Suprapubic skin (tissue), 4 donors: ENCODE measurements at regions not wholly inside any gene's neighbourhood (a gene's known extent, or its start where the extent isn't known, plus 50 kb on each side); places are given as distances from the start of the nearest gene placed in this dataset.

ENCODE experiments used
- DNase-seq, 2 donors: peaks; one replicate each; pipeline ENCODE4 v3.0.0-alpha.2; 2019; ENCODE audit warnings: low spot score in 2 of 2
- H3K27ac ChIP-seq: fragments of 200-600 bp; sonication (generic); one replicate; pipeline ENCODE4 v1.5.1; 2019
- H3K27me3 ChIP-seq: fragments of 200-600 bp; sonication (generic); one replicate; pipeline ENCODE4 v1.5.1; 2019
- H3K36me3 ChIP-seq: fragments of 200-600 bp; sonication (generic); one replicate; pipeline ENCODE4 v1.5.1; 2019
- H3K4me1 ChIP-seq: fragments of 200-600 bp; sonication (generic); one replicate; pipeline ENCODE4 v1.5.1; 2019
- H3K4me3 ChIP-seq: fragments of 200-600 bp; sonication (generic); one replicate; pipeline ENCODE4 v1.5.1; 2019; ENCODE audit warnings: mild to moderate bottlenecking
- H3K9me3 ChIP-seq: fragments of 200-600 bp; sonication (generic); one replicate; pipeline ENCODE4 v1.5.1; 2019
- EP300 ChIP-seq: sonication (generic); formaldehyde crosslinking; IDR thresholded peaks from one replicate; pipeline ENCODE4 v1.6.1; 2017; ENCODE audit warnings: antibody characterized with exemption
- POLR2A ChIP-seq, 2 donors: fragments of 450-650 bp; IDR thresholded peaks; one replicate each; pipeline ENCODE4 v1.6.1; 2017; ENCODE audit warnings: antibody characterized with exemption in 2 of 2, mild to moderate bottlenecking in 2 of 2, moderate library complexity in 2 of 2
- POLR2AphosphoS5 ChIP-seq, 3 donors: sonication (generic); formaldehyde crosslinking; IDR thresholded peaks; one replicate each; pipeline ENCODE4 v1.6.1; 2017; ENCODE audit warnings: antibody characterized with exemption in 3 of 3
- WGBS: methylation state at CpG from one replicate; pipeline ENCODE4 v1.1.5; 2018; 5-methylcytosine and 5-hydroxymethylcytosine counted together
- TF ChIP-seq, protein P1 (sequence below), 2 donors: fragments of 200-600 bp in 1 of 2; fragments of 450-650 bp in 1 of 2; sonication (generic) in 1 of 2; IDR thresholded peaks; one replicate each; pipeline ENCODE4 v1.5.1; 2016 to 2019; ENCODE audit warnings: antibody characterized with exemption in 2 of 2, mild to moderate bottlenecking in 1 of 2, moderate library complexity in 1 of 2

DNA sequence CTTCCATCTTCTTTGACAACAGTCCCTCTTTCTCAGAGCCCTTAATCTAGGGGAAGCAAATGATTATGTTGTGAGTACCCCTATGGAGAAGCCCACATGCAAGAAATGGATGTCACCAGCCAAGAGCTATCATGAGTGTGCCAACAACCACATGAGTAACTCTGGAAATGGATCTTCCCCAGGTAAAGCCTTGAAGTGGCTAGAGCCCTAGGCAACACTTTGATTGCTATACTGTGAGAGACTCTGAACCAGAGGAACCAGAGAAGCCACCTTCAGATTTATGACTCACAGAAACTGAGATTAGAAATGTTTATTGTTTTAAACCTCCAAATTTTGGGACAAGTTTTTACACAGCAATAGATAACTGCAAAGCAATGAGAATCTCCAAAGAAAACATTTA is 60.9 kb upstream of the COL1A2 start:
- H3K36me3 ChIP-seq = no peaks in the 10 kb centered on the region
- no peak for DNase-seq
- no peak overlapping the region for H3K27ac ChIP-seq
- H3K27me3 ChIP-seq = no peaks in the 10 kb centered on the region
- TF ChIP-seq EP300 (no peak), POLR2A (IDR thresholded peaks at IDR 0.05) (no peak), POLR2AphosphoS5 (IDR thresholded peaks at IDR 0.05) (no peak)
- TF ChIP-seq, protein P1, sequence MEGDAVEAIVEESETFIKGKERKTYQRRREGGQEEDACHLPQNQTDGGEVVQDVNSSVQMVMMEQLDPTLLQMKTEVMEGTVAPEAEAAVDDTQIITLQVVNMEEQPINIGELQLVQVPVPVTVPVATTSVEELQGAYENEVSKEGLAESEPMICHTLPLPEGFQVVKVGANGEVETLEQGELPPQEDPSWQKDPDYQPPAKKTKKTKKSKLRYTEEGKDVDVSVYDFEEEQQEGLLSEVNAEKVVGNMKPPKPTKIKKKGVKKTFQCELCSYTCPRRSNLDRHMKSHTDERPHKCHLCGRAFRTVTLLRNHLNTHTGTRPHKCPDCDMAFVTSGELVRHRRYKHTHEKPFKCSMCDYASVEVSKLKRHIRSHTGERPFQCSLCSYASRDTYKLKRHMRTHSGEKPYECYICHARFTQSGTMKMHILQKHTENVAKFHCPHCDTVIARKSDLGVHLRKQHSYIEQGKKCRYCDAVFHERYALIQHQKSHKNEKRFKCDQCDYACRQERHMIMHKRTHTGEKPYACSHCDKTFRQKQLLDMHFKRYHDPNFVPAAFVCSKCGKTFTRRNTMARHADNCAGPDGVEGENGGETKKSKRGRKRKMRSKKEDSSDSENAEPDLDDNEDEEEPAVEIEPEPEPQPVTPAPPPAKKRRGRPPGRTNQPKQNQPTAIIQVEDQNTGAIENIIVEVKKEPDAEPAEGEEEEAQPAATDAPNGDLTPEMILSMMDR (IDR thresholded peaks at IDR 0.05) = no peak
- H3K4me1 ChIP-seq = no peaks in the 10 kb centered on the region
- no peak overlapping the region for H3K4me3 ChIP-seq
- no peaks in the 10 kb centered on the region for H3K9me3 ChIP-seq

DNA sequence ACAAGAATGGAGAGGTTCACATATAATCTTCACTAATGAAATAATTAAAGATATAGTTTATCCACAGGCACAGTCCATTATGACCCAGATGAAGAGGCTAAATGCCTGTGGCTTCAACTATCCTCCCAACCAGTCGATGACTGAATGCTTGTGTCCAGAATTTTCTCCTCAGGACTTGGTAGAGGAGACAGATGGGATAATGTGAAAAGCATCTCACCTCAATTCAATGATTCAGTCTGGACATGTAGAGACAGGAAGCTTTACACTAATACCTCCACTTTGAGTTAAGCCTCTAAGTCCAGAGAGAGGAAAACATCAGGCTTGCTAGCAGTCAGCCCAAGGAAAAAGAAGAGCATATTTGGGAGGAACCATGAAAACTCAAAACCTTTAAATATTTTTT is 59.1 kb upstream of the COL1A2 start:
- Histone ChIP-seq H3K9me3 (no peaks in the 10 kb centered on the region), H3K36me3 (no peaks in the 10 kb centered on the region), H3K27me3 (no peaks in the 10 kb centered on the region), H3K27ac (no peak overlapping the region), H3K4me3 (no peak overlapping the region), H3K4me1 (no peaks in the 10 kb centered on the region)
- no peak for DNase-seq
- 55% methylated on average over 1 of the region's 1 CpG for WGBS
- TF ChIP-seq POLR2A (IDR thresholded peaks at IDR 0.05) = no peak
- no peak for TF ChIP-seq EP300
- TF ChIP-seq POLR2AphosphoS5 (IDR thresholded peaks at IDR 0.05) = no peak
- TF ChIP-seq, protein P1 (IDR thresholded peaks at IDR 0.05) = no peak

DNA sequence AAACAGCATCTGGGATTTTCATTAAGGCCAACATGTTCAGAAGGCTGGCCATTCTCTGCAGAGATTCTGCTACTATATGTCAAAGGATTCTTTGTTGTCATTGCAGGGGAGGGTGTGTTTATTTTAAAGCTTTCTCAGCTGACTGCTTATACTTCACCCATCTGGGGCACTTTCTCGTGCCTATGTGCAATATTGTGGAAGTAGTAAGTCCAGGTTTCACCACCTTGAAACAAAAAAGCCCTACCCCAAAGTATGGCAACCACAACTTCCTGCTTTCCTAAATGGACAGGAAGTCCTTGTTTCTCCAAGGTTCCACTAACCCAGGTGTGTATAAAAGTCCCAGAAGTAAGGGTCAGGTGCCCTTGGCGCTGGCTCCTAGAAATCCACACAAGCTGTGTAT is 58.7 kb upstream of the COL1A2 start:
- 78% methylated on average over 2 of the region's 2 CpGs for WGBS
- Histone ChIP-seq H3K4me1 (no peaks in the 10 kb centered on the region), H3K36me3 (no peaks in the 10 kb centered on the region), H3K4me3 (no peak overlapping the region), H3K9me3 (no peaks in the 10 kb centered on the region), H3K27ac (no peak overlapping the region), H3K27me3 (no peaks in the 10 kb centered on the region)
- TF ChIP-seq POLR2A (IDR thresholded peaks at IDR 0.05) = no peak
- no peak for TF ChIP-seq POLR2AphosphoS5 (IDR thresholded peaks at IDR 0.05)
- TF ChIP-seq EP300 = no peak
- TF ChIP-seq, protein P1 (IDR thresholded peaks at IDR 0.05) = no peak
- no peak for DNase-seq

DNA sequence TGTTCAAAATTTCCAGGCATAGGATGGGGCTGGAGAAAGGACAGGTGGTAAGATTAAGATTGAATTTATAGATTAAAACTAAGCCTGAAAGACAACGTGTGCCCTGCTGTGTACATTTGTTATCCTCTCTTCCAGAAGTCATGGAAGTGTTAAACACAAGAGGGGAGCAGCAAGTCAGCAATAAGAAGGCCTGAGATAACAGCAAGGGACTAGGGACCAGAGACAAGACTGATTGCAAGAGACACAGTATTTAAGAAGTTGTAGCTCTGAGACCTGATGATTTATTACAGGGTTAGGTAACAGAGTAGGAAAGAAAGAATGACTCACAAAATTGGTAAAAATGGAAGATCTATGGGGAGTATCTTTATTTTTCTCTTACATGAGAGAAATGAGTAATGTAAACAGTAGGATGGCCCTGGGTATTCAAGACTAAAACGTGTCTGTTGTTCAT is 55.7 kb upstream of the COL1A2 start:
- no peaks in the 10 kb centered on the region for H3K4me1 ChIP-seq
- 47% methylated on average over 2 of the region's 2 CpGs for WGBS
- DNase-seq = no peak
- H3K9me3 ChIP-seq = no peaks in the 10 kb centered on the region
- H3K36me3 ChIP-seq = no peaks in the 10 kb centered on the region
- H3K27ac ChIP-seq = no peak overlapping the region
- H3K4me3 ChIP-seq = no peak overlapping the region
- no peaks in the 10 kb centered on the region for H3K27me3 ChIP-seq
- TF ChIP-seq EP300 (no peak), POLR2AphosphoS5 (IDR thresholded peaks at IDR 0.05) (no peak), POLR2A (IDR thresholded peaks at IDR 0.05) (no peak)
- TF ChIP-seq, protein P1 (IDR thresholded peaks at IDR 0.05) = no peak

GRCh38 chr7:94344826-94345225 is 49.9 kb upstream of the COL1A2 start:
- Histone ChIP-seq H3K4me1 (peaks cover 6% of the 10 kb centered on the region), H3K4me3 (no peak overlapping the region), H3K27ac (no peak overlapping the region), H3K27me3 (no peaks in the 10 kb centered on the region), H3K9me3 (no peaks in the 10 kb centered on the region), H3K36me3 (no peaks in the 10 kb centered on the region)
- no peak for DNase-seq
- WGBS = 90% methylated on average over 1 of the region's 1 CpG
- TF ChIP-seq POLR2AphosphoS5 (IDR thresholded peaks at IDR 0.05) (no peak), EP300 (no peak), POLR2A (IDR thresholded peaks at IDR 0.05) (no peak)
- TF ChIP-seq, protein P1 (IDR thresholded peaks at IDR 0.05) = no peak
